Endothelial cell of umbilical vein (primary cell): ENCODE measurements at regions not wholly inside any gene's neighbourhood (a gene's known extent, or its start where the extent isn't known, plus 50 kb on each side); places are given as distances from the start of the nearest gene placed in this dataset.

Experiments
- BruUV-seq: library from RNA; stranded (reverse); fragments of 400-500 nt; replicated peaks from 2 replicates; lab custom pipeline; 2021; lab: Mats Ljungman, UMichigan
- CTCF ChIA-PET: fragments of 300-600, 350-600 bp; sonication (Branson Sonifier 250); formaldehyde crosslinking; loops from one replicate; lab custom pipeline; 2021; ENCODE audit warnings: antibody characterized with exemption, inconsistent platforms; lab: Charles Lee
- POLR2A ChIA-PET: fragments of 300-600, 350-600 bp; sonication (Branson Sonifier 250); formaldehyde crosslinking; loops from one replicate; lab custom pipeline; 2021; ENCODE audit warnings: antibody characterized with exemption, inconsistent platforms; lab: Charles Lee
- DNase-seq: peaks from one replicate; pipeline ENCODE4 v3.0.0-alpha.2; 2011; ENCODE audit warnings: low read depth, low spot score
- FAIRE-seq: peaks from 2 replicates; lab custom pipeline; 2011; peaks lifted over from hg19 to GRCh38; lab: Jason Lieb, UNC
- H2AFZ ChIP-seq: 2 replicates; pipeline ENCODE4 v1.6.0; 2012; ENCODE audit warnings: low read depth, low read length, control low read depth, inconsistent platforms
- H3K27ac ChIP-seq: 2 replicates; pipeline ENCODE4 v1.5.1; 2011; ENCODE audit warnings: low read depth, mild to moderate bottlenecking, control low read depth, low read length, moderate library complexity; ENCODE audit not compliant: insufficient read depth
- H3K27me3 ChIP-seq, 2 experiments: 2 replicates each; pipeline versions ENCODE4 v1.6.0 to v1.6.1; 2011; ENCODE audit warnings: low read length in 2 of 2, mixed read lengths in 1 of 2; ENCODE audit not compliant: control insufficient read depth in 2 of 2, insufficient read depth in 2 of 2
- H3K36me3 ChIP-seq, 2 experiments: 2 replicates in 1 of 2; 3 replicates in 1 of 2; pipeline ENCODE4 v1.5.1; 2011; ENCODE audit warnings: low read length in 2 of 2, mild to moderate bottlenecking in 1 of 2, moderate library complexity in 1 of 2; ENCODE audit not compliant: control insufficient read depth in 2 of 2, insufficient read depth in 2 of 2; ENCODE audit errors: extremely low read depth in 1 of 2
- H3K4me1 ChIP-seq: 3 replicates; pipeline ENCODE4 v1.5.1; 2011; ENCODE audit warnings: mild to moderate bottlenecking, low read length; ENCODE audit not compliant: control insufficient read depth, insufficient read depth; ENCODE audit errors: extremely low read depth
- H3K4me2 ChIP-seq: 2 replicates; pipeline ENCODE4 v1.6.1; 2011; ENCODE audit warnings: low read length, control low read depth, mixed read lengths; ENCODE audit not compliant: insufficient read depth
- H3K4me3 ChIP-seq, 3 experiments: fragments of 200-600 bp in 1 of 3; sonication (generic), shearing (Covaris generic) in 1 of 3; replicated peaks in 1 of 3; 2 replicates each; pipeline ENCODE4 v1.5.1; 2011 to 2016; ENCODE audit warnings: control low read depth in 3 of 3, low read length in 3 of 3, mild to moderate bottlenecking in 2 of 3, inconsistent platforms in 1 of 3, low read depth in 1 of 3, moderate library complexity in 1 of 3; ENCODE audit not compliant: insufficient read depth in 1 of 3
- H3K79me2 ChIP-seq: 2 replicates; pipeline ENCODE4 v1.6.0; 2012; ENCODE audit warnings: low read length, inconsistent platforms; ENCODE audit not compliant: control insufficient read depth, insufficient read depth
- H3K9ac ChIP-seq: replicated peaks from 2 replicates; pipeline ENCODE3; 2011; ENCODE audit warnings: low read length, control low read depth; ENCODE audit not compliant: insufficient read depth; ENCODE audit errors: extremely low read depth
- H3K9me1 ChIP-seq: replicated peaks from 3 replicates; pipeline ENCODE4 v1.6.0; 2011; ENCODE audit warnings: mild to moderate bottlenecking, low read length; ENCODE audit not compliant: control insufficient read depth, insufficient read depth; ENCODE audit errors: extremely low read depth
- H3K9me3 ChIP-seq: replicated peaks from 2 replicates; pipeline ENCODE4 v1.5.1; 2012; ENCODE audit warnings: low read length, inconsistent platforms; ENCODE audit not compliant: control insufficient read depth, insufficient read depth
- H4K20me1 ChIP-seq: replicated peaks from 2 replicates; pipeline ENCODE3; 2011; ENCODE audit warnings: mild to moderate bottlenecking, low read length; ENCODE audit not compliant: control insufficient read depth, insufficient read depth; ENCODE audit errors: extremely low read depth
- CTCF ChIP-seq, 2 donors: IDR thresholded peaks; 1 replicate in 1 of 2; 2 replicates in 1 of 2; pipeline ENCODE4 v1.5.1; 2011; ENCODE audit warnings: low read length in 2 of 2, mild to moderate bottlenecking in 2 of 2, moderate library complexity in 2 of 2, control low read depth in 1 of 2, inconsistent platforms in 1 of 2, low read depth in 1 of 2; ENCODE audit not compliant: insufficient read depth in 1 of 2; ENCODE audit errors: extremely low read depth in 1 of 2
- EZH2 ChIP-seq: IDR thresholded peaks from 2 replicates; pipeline ENCODE4 v1.6.1; 2012; ENCODE audit warnings: borderline replicate concordance, low read depth, mild to moderate bottlenecking, moderate library complexity, low read length, inconsistent platforms; ENCODE audit not compliant: severe bottlenecking
- FOS ChIP-seq: IDR thresholded peaks from 2 replicates; pipeline ENCODE4 v1.6.1; 2011; ENCODE audit warnings: mild to moderate bottlenecking, low read length, moderate library complexity, borderline replicate concordance; ENCODE audit not compliant: insufficient read depth
- GATA2 ChIP-seq: IDR thresholded peaks from 2 replicates; pipeline ENCODE4 v1.7.0; 2011; ENCODE audit warnings: low read depth, mild to moderate bottlenecking, moderate library complexity, mixed read lengths, low read length; ENCODE audit not compliant: insufficient read length, insufficient read depth
- JUN ChIP-seq: IDR thresholded peaks from 2 replicates; pipeline ENCODE4 v1.6.1; 2011; ENCODE audit warnings: borderline replicate concordance, low read depth; ENCODE audit not compliant: insufficient read length, insufficient read depth
- MAX ChIP-seq: IDR thresholded peaks from 2 replicates; pipeline ENCODE4 v1.6.1; 2011; ENCODE audit not compliant: insufficient read depth, insufficient read length
- MYC ChIP-seq: IDR thresholded peaks from one replicate; pipeline ENCODE4 v1.6.1; 2011; ENCODE audit warnings: mild to moderate bottlenecking, low read depth, low read length
- POLR2A ChIP-seq: IDR thresholded peaks from 2 replicates; pipeline ENCODE4 v1.6.1; 2012; ENCODE audit warnings: low read depth, mild to moderate bottlenecking, control low read depth, low read length
- POLR2AphosphoS5 ChIP-seq: IDR thresholded peaks from 2 replicates; pipeline ENCODE4 v1.6.1; 2012; ENCODE audit warnings: low read depth, mild to moderate bottlenecking, control low read depth, low read length, moderate library complexity; ENCODE audit not compliant: insufficient read depth
- dilution Hi-C: fragments of 300-500 bp; cut with MboI; formaldehyde crosslinking; loops from one replicate; pipeline ENCODE4 v1.15.0; 2019; ENCODE audit warnings: low sequenced_read_pairs; ENCODE audit not compliant: extremely low pct_ligation_motif_present
- intact Hi-C: fragments of 100-400 bp; cut with micrococcal nuclease; formaldehyde crosslinking; loops from one replicate; pipeline ENCODE4 v1.10.0; 2022

- POLR2A ChIA-PET: no interaction called here
- Histone ChIP-seq H3K36me3 (no peaks in the 10 kb centered on the region), H3K27ac (no peak overlapping the region), H3K9me1 (no peaks in the 10 kb centered on the region), H3K4me2 (no peak overlapping the region), H3K27me3 (no peaks in the 10 kb centered on the region), H4K20me1 (no peaks in the 10 kb centered on the region), H3K9ac (no peak overlapping the region), H3K79me2 (no peaks in the 10 kb centered on the region), H3K9me3 (no peaks in the 10 kb centered on the region), H3K4me1 (no peaks in the 10 kb centered on the region), H2AFZ (no peak overlapping the region), H3K4me3 (no peak overlapping the region)
- no TSS peak for BruUV-seq
- DNase-seq: no peak
- FAIRE-seq: no peak
- intact Hi-C loops: no loop called here
- TF ChIP-seq GATA2 (no peak), CTCF (IDR thresholded peaks at IDR 0.05; ENCODE audit: extremely low read depth in 1 of 2, insufficient read depth in 1 of 2, low read depth in 1 of 2, low read length in 2 of 2) (no peak), POLR2AphosphoS5 (no peak), POLR2A (no peak), FOS (no peak), JUN (no peak), MAX (no peak), MYC (no peak), EZH2 (no peak)
- CTCF ChIA-PET: no interaction called here
- dilution Hi-C loops: no loop called here
Observed at GRCh38 chrX:87006561-87006960, 511.0 kb upstream of the KLHL4 start.
